Stimulated activated CD4-positive, alpha-beta T cell treated with anti-CD3 and anti-CD28 coated beads, Interleukin-12 subunit alpha, Interleukin-12 subunit beta, amount 100 ng/mL, for 4 hours (primary cell): ENCODE measurements at regions not wholly inside any gene's neighbourhood (a gene's known extent, or its start where the extent isn't known, plus 50 kb on each side); places are given as distances from the start of the nearest gene placed in this dataset.

ENCODE experiments used
- DNase-seq: peaks from one replicate; pipeline ENCODE4 v3.0.0-alpha.2; 2020

DNA sequence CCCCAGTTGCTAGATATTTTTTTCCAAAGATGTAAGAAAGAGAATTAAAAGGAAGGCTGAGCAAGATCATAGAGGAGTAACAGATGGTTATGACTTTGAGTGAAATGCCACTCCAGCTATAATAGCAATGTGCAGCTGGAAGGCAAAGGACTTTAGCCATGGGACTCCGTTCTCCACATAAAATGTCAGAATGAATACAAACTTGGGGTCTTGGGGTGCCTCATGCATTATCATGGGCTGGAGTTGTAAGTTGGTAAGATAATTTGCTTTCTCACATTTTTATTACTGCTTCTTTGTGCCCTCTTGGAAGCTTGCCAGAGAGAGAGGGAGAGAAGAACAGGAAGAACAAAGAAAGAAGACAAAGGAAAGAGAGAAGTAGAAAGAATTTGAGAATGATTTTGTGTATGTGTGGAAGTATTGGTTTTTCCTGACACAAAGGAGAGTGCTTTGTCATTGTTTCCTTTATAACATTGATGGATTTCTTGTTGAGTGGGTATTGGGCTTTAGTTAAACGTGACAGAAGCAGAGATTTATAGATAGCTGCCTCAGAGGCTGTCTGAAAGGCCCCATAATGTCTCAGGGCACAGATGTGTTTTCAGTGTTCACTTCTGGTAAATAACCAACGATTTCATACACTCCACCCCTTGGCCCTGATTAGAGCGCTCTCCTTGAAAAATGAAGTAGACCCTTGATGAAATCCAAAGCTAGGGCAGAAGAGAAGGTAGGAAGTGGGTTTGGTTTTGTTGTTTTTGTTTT is 715.3 kb downstream of the NR2F2 start:
- DNase-seq: no peak

DNA sequence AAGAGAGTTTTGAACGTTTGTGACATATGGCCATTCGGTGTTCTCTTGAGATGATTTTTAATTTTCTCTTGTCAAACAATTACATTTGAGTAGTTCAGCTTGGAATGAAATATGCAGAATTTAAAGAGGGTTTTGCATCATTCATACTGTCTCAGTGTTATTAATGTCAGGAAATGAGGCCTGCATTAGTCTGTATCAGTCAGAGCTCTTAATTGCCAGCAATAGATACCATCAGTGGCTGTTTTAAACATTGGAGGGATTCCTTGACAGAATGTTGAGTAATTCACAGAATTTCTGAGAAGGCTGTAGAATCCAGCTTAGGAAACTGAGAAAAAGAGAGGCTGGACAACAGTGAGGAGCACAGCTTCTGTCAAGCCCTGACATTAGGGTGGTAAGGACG is 722.0 kb downstream of the NR2F2 start:
- no peak for DNase-seq

DNA sequence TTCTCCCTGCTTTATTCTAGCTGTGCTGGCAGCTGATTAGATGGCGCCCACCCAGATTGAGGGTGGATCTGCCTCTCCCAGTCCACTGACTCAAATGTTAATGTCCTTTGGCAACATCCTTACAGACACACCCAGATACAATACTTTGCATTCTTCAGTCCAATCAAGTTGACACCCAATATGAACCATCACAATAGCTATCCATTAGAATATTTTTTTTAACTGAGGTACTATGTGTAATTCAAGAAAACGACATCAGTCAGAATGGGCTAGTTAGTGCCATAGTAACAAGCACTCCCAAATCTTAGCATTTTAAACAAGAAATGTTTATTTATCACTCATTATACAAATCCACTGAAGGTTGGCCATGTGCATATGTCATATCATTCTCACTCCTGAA is 723.1 kb downstream of the NR2F2 start:
- no peak for DNase-seq

DNA sequence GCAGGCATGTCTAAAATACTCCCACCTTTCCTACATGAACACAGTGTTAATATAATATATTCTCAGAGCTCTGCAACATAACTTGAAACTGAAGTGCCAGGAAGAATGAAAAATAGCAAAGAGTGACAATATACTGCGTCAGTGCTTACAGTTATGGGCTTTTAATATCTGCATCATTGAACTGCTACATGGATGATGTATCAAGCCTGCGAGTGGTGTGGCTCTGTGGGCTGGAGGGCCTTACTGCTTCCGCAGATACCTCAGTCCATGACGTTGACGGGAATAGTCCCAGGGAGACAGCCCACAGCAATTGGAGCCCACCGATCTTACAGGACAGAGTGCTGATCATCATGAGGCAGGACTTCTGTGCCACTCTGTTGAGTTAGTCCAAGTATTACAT is 727.0 kb downstream of the NR2F2 start:
- DNase-seq: no peak

DNA sequence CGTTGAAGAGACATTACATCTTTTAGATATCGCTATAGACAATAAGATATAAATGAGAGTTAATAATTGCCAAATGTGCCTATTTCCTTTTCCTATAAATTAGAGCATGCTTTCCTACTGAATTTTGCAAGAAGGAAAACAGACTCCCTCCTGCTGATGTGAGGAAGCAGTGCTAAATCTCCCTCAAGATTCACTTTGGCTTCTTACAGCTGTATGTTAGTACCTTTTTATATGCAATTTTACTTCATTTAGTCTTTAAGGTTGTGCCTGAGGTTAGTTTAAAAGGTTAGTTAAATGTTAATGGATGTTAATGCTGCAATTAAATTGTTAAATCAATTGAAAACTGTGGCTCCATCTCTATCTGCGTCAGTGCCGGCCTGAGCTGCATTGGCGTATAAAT is 728.8 kb downstream of the NR2F2 start:
- no peak for DNase-seq

DNA sequence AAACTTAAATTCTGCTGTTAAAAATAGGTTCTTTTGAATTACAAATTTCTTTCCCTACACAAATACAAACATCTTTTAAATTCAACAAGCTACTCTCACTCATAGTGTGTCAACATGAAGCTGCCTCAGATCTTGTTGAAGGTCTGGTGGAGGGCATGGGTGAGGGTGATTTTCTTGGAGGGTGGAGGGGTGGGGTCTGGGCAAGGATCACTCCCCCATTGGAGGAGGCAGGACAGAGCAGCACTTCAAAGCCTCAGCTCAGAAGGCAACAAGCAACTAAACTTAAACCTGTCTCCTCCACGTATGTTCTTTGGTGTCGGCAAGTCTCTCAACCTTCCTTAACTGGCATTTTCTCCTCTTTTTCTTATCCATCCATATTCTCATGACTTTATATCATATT is 730.9 kb downstream of the NR2F2 start:
- no peak for DNase-seq

DNA sequence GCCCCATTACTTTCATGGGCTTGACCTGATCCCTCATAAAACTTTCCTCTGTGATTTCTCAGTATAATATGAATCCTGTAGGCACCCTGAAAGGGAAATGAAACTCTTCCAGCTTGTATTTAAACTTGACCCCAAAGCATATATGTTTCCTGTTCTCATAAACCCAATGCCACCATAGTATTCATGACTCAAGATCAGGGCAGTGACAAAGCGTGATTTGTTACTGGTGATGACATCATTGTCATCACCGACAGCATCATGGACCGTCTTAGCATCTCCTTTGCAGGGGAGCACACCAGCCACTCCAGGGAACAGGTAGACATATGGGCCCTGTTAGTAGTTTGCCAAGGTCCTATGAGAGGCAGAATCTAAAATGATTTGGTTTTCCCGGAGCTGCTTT is 741.2 kb downstream of the NR2F2 start:
- DNase-seq: no peak

DNA sequence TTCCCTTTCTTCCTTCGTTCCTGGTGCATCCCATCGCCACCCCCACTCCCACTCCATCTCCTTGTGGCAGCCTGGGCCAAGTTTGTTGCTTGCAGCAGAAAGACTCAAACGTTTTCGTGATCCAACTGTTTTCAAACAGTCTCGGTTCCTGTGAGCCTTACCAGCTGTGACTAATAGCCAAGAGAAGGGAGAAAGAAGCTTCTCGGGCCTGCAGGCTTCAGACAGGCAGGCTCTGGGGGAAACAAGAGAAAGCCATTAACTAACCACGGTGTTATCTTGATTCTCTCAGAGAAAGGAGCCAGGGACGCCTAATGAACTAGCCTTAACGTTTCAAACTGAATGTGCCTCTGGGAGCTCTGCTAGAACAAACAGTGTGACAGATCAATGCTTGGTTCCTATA is 742.0 kb downstream of the NR2F2 start:
- no peak for DNase-seq

DNA sequence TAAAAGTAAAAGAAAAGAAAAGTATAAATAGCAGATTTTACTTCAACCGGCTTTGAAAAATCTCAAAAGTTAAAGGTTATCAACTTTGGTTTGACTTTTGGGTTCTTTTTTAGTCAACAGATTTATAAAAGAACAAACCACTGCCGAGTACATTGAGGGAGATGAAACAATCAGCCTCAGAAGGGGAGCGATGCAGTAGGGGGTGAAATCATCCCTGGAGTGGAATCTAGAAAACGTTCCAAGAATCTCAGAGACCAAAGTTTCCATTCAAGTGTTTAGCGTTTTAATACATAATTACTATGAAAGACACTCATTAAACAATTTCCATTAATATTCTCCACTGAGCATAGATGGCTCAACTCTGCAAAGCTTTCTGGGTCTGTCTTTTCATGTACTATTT is 745.5 kb downstream of the NR2F2 start:
- no peak for DNase-seq

DNA sequence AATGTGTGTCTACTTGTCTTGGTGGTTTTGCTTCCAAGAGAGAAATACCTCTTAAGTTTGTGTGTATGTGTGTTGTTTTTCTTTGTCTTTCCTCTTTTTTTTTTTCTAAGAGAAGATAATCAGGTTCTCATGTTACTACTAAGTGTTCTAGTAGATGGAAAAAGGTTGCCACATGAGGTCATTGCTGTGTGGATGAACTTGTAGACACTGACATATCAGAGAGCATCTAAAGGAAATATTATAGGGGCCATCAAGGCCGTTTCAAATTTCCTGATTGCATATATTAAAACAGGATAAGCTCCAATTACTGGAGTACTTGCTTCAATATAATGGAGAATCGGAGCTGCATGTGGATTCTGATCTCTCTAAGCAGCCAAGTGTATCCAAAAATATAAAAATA is 747.5 kb downstream of the NR2F2 start:
- no peak for DNase-seq

DNA sequence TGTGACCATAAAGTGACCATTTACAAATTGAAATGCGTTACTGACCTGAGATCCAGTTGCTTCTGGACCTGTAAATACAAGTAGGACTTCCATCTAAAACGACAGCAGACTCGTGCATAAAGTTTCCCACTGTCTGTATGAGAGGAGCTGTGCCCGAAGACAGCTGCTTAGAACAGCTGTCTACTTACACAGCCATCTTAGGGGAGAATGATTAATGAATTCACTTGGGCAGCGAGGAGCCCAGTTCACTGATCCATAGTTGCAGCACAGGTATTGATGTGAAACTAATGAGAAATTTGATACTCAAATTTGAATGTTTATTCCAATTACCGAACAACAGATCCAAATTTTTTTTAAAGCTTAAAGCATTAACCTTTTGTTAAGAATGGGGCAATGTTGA is 748.1 kb downstream of the NR2F2 start:
- no peak for DNase-seq

DNA sequence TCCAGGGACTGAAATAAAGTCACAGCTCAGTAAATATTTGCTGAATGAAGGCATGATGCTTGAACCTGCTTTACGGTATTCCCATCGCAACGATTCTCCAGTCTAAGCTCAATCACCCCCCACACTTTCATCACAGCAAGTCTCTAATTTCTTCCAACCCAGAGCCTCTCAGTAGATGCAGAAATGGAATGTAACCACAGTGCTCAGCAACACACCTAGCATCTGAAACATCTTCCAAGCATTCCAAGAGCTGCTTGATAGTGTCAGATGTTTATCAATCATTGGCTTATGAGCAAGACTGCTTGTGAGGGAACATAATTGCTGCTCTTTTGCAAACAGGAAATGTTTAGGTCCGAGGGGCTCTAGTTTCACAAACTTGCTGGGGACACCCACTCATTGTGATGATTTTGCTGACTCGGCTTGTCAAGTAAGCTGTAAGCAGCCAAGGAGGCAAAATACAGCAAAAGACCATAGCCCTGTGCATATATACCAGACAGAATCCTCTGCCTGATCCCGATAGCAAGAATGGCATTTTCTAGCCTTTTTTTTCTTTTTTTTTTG is 751.2 kb downstream of the NR2F2 start:
- DNase-seq: no peak

DNA sequence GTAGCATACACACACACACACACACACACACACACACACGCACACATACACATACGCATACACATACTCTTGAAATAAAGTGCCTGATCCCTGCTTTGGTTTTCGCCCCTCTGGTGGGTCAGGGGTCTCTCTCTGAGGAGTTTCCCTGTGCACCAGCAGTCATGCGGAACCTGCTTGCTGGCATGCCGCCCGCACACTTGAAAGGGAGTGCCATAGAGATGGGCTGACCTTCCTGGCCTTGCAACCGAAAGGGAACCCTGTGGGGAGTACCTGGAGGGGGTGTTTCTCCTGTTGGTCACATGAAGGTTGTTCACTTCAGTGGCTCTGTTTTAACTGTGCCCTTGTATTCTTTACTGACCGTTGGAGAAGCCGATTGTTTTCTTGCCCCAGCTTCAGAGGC is 752.3 kb downstream of the NR2F2 start:
- no peak for DNase-seq

DNA sequence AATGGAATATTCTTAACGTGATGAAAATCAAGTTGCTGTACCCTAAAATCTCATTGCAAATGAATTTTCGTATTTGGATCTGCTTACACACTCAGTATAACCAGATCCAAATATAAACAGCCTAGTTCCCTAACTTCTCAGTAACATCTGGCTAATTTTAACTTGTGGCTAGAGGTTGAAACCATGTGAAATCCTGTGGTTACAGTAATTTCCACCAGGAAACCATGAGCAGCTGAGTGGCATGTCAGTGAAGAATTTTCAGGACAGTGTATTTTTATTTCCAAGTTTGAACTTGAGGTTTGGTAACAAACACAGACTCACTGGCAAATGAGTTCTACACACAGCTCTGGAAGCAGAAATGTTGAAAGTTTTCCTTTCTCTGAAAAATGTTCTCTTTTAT is 754.1 kb downstream of the NR2F2 start:
- no peak for DNase-seq

DNA sequence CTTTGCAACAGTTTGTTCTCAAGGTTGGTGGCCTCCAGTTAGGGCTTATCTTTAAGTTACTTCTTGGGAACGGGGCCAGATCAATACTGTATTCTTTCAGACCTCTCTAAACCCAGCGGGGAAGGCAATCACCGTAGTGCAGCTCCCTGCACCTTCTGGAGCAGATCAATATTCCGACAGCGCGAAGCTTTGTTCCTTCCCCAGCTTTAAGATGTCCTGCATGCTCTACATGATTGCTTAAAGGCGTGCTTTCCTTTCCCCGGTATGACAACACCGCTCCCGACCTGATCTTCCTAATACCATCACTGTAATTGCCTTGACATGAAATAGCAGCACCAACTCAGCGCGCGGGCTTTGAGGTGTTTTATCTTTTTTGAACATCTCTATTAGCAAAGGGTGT is 755.2 kb downstream of the NR2F2 start:
- no peak for DNase-seq

DNA sequence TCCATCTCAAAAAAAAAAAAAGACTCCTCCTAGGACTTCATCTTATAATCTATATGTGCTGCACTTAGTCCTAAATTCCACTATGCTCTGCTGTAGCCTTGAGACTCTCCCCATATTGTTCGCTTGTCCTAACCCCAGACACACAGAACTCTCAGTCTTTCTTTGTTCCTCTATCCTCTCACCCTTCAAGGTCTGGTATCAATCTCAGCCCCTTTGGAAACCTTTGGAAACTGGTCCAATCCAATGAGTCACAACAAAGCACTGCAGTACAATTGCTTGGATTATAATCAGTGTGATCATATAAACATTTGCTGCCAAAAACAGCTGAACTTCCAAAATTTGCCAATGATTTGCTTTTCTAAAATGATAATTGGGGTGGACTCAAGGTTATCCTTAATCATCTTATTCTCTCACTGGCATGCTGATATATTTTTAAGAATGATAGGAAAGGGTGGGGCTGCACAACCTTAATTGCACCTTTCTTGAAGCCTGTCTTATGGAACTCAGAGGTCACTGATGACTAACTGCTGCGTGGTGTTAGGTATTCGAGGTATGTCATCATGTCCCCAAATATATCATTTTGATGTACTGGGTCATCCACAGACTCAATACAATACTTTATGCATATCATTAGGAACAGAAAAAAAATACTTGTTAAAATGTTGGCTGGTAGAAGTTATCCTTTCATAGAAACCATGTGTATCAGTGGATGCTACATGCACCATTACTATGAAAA is 756.7 kb downstream of the NR2F2 start:
- DNase-seq: no peak

DNA sequence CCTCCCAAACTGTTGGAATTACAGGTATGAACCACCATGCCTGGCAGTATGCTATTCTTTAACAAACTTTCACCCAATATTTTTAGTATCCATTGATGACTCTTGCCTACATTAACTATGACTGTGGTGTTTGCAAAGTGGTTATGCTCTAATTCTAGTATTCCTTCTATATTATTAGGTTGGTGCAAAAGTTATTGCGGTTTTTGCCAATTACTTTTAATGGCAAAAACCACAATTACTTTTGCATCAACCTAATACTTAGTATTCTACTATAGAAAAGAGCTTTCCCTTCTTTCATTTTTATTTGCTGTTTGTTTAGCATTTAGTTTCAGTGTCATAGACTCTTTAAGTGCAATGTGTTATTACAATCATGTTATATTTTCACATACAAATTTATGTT is 760.6 kb downstream of the NR2F2 start:
- DNase-seq: no peak

DNA sequence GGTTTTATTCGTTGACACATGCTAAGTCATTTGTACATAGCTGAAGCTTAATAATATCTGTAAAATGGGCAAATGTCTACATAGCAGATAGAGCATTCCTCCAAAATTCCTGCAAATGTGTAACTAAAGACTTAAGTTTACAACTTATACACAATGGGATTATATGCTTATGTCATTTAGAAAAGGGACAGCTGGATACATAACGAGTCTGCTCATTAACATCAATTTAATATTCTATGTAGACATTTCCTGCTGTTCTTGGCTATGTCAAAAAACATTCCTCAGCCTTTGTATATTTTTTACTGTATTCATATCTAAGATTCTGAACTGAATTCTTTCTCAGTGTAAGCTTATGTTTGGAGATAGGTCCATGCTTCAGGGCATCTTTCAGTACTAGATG is 762.2 kb downstream of the NR2F2 start:
- no peak for DNase-seq

DNA sequence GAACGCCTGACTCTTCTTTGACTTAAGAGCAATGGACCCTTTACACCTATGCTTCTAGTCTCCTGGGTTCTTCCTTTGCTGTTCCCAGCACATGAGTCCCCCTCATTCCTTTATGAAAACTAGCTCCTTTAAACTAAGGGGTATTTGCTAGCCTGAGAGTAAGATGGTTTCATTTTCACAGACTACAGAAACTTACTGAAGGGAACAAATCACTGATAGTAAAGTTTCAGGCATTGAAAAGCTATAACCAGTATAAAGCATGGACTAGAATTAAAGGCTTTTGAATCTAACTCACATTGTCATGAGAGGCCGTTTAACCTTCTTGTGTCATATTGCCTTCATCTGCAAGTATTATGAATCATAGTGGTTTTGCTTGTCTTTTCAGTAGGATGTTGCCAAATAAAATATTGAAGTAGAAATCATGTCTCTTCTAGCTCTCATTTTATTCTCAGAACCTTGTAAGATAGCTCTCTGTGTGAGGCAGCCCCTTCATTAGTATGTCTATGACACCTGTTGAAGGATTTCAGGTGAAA is 765.9 kb downstream of the NR2F2 start:
- no peak for DNase-seq

DNA sequence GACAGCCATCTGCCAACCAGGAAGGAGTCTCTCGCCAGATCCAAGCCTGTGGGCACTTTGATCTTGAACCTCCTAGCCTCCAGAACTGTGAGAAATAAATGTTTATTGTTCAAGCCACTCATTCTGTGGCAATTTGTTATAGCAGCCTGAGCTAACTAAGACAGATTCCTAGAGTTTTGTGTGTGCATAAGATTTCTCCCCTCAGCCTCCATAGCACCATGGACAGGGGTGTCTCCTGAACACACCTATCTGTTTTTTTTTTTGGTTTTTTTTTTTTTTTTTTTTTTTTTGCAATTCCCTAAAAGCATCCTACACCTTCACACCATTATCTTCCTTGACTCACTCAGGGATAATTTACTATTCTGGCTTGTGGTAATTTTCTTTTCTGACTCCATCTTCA is 768.5 kb downstream of the NR2F2 start:
- DNase-seq: no peak

DNA sequence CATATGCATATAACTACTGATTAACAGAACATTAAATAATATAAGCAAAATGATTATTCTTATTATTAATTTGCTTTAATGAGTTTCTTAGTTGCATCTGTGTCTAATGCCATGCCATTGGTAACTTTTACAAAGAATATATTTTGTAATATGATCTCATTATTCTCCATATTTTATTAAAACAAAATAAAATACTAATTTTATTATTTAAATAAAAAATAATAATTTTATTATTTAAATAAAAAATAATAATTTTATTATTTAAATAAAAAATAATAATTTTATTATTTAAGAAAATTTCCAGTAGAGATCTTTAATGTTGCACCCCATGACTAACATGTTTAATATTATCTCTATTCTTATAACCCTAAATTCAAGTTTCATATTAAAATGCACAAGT is 771.1 kb downstream of the NR2F2 start:
- no peak for DNase-seq

DNA sequence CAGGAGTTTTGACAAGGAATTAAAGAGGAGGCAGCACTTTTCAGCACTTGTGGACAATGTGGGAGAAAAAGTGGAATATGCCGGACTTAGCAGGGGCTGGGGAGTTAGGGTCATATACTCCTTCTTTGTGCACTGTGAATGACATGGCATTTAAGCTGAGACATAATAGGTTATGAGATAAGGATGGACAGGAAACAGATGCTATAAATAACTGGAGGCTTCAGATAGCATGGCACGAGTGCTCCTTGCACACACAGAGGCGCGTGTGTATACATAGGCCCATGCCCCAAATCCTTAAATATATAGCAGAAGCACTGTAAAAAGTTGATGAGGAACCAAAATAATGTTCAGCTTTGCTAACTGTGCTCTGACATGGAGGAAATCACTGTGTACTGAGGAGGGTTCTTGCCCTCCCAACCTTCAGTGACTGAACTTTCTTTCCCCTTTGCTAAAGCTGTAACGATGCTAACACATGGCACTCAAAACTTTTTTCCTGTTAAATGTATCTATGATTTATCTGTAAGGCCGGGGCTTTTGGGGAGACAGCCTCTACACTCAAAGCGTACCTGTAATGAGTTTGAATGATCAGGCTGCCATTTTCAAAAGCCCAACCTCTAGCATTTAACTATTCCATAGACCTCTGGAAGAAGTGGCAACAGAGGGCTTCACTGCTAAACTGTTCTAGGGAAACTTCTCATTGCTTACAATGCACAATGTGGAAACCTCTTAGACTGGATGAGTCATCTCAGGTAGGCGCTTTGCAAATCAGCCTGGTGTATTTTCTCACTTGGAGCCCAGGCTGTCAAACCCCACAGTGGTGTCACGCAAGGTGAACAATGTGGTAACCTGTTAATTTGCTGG is 784.6 kb downstream of the NR2F2 start:
- DNase-seq: no peak

DNA sequence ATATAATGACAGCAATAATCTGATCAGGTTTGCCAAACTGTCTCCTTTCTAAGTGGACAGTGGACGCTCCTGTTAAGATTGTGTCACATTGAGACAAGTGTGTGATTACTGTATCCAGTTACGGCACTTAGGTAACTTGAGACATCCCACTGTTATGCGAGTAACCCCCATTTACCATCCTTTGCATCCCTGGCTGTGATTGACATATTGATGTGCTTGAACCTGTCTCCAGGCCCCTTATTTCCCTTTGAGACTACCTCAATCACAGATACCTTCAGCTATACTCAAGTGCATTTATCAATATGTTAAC is 785.2 kb downstream of the NR2F2 start:
- no peak for DNase-seq

DNA sequence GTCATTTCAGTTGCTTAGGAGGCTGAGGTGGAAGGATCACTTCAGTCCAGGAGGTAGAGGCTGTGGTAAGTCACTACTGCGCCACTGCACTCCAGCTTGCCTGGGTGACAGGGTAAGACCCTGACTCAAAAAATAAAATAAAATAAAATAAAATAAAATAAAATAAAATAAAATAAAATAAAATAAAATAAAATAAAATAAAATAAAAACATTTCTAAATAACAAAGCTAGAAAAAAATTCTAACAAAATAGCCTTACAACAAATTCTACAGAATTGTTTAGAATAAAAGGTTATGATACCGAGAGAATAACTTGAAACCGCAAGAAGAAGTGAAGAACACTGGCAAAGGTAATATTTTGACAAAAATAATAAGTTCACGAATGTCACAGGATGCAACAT is 794.3 kb downstream of the NR2F2 start:
- DNase-seq: no peak
